Activated B cell treated with CpG ODN at 0.5 μM for 24 hours (primary cell): ENCODE measurements at regions not wholly inside any gene's neighbourhood (a gene's known extent, or its start where the extent isn't known, plus 50 kb on each side); places are given as distances from the start of the nearest gene placed in this dataset.

ENCODE experiments used
- ATAC-seq: fragments of 200-7000 bp; cut with Tn5 transposase; one replicate; pipeline ENCODE4 v1.10.0; 2021; ENCODE audit warnings: low read depth, mild to moderate bottlenecking, moderate library complexity
- CTCF ChIA-PET: fragments of 350-600 bp; sonication (Branson Sonifier 250); formaldehyde crosslinking; loops from one replicate; lab custom pipeline; 2021; ENCODE audit warnings: antibody characterized with exemption; lab: Charles Lee
- POLR2A ChIA-PET: fragments of 350-600 bp; sonication (Branson Sonifier 250); formaldehyde crosslinking; loops from one replicate; lab custom pipeline; 2021; ENCODE audit warnings: antibody characterized with exemption; lab: Charles Lee
- DNase-seq: peaks from one replicate; pipeline ENCODE4 v3.0.0; 2022
- H3K27ac Mint-ChIP-seq: one replicate; pipeline ENCODE4 v1.8.0; 2020; ENCODE audit warnings: mixed read lengths
- H3K27me3 Mint-ChIP-seq: one replicate; pipeline ENCODE4 v1.8.0; 2021; ENCODE audit warnings: mixed read lengths
- H3K36me3 Mint-ChIP-seq: one replicate; pipeline ENCODE4 v1.8.0; 2021; ENCODE audit warnings: low read depth, mixed read lengths
- H3K4me1 Mint-ChIP-seq: one replicate; pipeline ENCODE4 v1.8.0; 2021; ENCODE audit warnings: mixed read lengths
- H3K4me3 Mint-ChIP-seq: one replicate; pipeline ENCODE4 v1.8.0; 2020; ENCODE audit warnings: mild to moderate bottlenecking, mixed read lengths
- H3K9me3 Mint-ChIP-seq: one replicate; pipeline ENCODE4 v1.8.0; 2020; ENCODE audit warnings: mixed read lengths
- CTCF ChIP-seq: fragments of 200-600 bp; IDR thresholded peaks from one replicate; pipeline ENCODE4 v1.8.0; 2022; ENCODE audit warnings: antibody characterized with exemption, mild to moderate bottlenecking
- intact Hi-C: fragments of 100-400 bp; cut with micrococcal nuclease; formaldehyde crosslinking; loops from one replicate; pipeline ENCODE4 v1.15.1; 2024

- CTCF ChIA-PET, result no interaction called here
- intact Hi-C loops, result no loop called here
- no peaks in the 10 kb centered on the region for H3K36me3 Mint-ChIP-seq
- POLR2A ChIA-PET, result interaction anchor here (0.6 kb wide), 1 partner anchor 694 kb away, joined by 3 read pairs; no protein-coding TSS in a partner anchor
- ATAC-seq (no peak), DNase-seq (no peak)
- H3K27ac Mint-ChIP-seq, result no peak overlapping the region
- no peak overlapping the region for H3K4me3 Mint-ChIP-seq
- no peak for TF ChIP-seq CTCF
- H3K27me3 Mint-ChIP-seq, result peaks cover 15% of the 10 kb centered on the region
- peaks cover 2% of the 10 kb centered on the region for H3K9me3 Mint-ChIP-seq
- no peaks in the 10 kb centered on the region for H3K4me1 Mint-ChIP-seq
Measured at GRCh38 chr17:79438058-79438457, 172.8 kb downstream of the RBFOX3 start.

- no peak overlapping the region for H3K4me3 Mint-ChIP-seq
- DNase-seq (no peak), ATAC-seq (no peak)
- no peaks in the 10 kb centered on the region for H3K36me3 Mint-ChIP-seq
- no peak for TF ChIP-seq CTCF
- ChIA-PET POLR2A (no interaction called here), CTCF (no interaction called here)
- no peaks in the 10 kb centered on the region for H3K4me1 Mint-ChIP-seq
- H3K9me3 Mint-ChIP-seq, result peaks cover 2% of the 10 kb centered on the region
- intact Hi-C loops, result no loop called here
- no peak overlapping the region for H3K27ac Mint-ChIP-seq
- peaks cover 17% of the 10 kb centered on the region for H3K27me3 Mint-ChIP-seq
Measured at GRCh38 chr17:79437081-79437480, 173.8 kb downstream of the RBFOX3 start.

GRCh38 chr17:79435962-79436361, 174.9 kb downstream of the RBFOX3 start:
- Mint-ChIP-seq H3K36me3 (no peaks in the 10 kb centered on the region), H3K9me3 (peaks cover 2% of the 10 kb centered on the region), H3K27ac (no peak overlapping the region), H3K27me3 (peaks cover 17% of the 10 kb centered on the region), H3K4me3 (no peak overlapping the region), H3K4me1 (no peaks in the 10 kb centered on the region)
- CTCF ChIA-PET, result no interaction called here
- intact Hi-C loops, result no loop called here
- ATAC-seq (no peak), DNase-seq (no peak)
- POLR2A ChIA-PET, result no interaction called here
- TF ChIP-seq CTCF, result no peak

GRCh38 chr17:79435296-79435695, 175.6 kb downstream of the RBFOX3 start:
- no peak for DNase-seq
- TF ChIP-seq CTCF, result no peak
- no peak for ATAC-seq
- no peak overlapping the region for H3K4me3 Mint-ChIP-seq
- CTCF ChIA-PET, result no interaction called here
- POLR2A ChIA-PET, result no interaction called here
- peaks cover 2% of the 10 kb centered on the region for H3K9me3 Mint-ChIP-seq
- intact Hi-C loops, result no loop called here
- no peaks in the 10 kb centered on the region for H3K4me1 Mint-ChIP-seq
- H3K27me3 Mint-ChIP-seq, result peaks cover 17% of the 10 kb centered on the region
- no peak overlapping the region for H3K27ac Mint-ChIP-seq
- no peaks in the 10 kb centered on the region for H3K36me3 Mint-ChIP-seq

GRCh38 chr17:79434215-79434614, 176.6 kb downstream of the RBFOX3 start:
- H3K4me1 Mint-ChIP-seq, result no peaks in the 10 kb centered on the region
- CTCF ChIA-PET, result no interaction called here
- peaks cover 2% of the 10 kb centered on the region for H3K9me3 Mint-ChIP-seq
- no peaks in the 10 kb centered on the region for H3K36me3 Mint-ChIP-seq
- intact Hi-C loops, result no loop called here
- no peak overlapping the region for H3K27ac Mint-ChIP-seq
- ATAC-seq, result no peak
- H3K27me3 Mint-ChIP-seq, result peaks cover 18% of the 10 kb centered on the region
- TF ChIP-seq CTCF, result no peak
- no peak overlapping the region for H3K4me3 Mint-ChIP-seq
- DNase-seq, result no peak
- POLR2A ChIA-PET, result no interaction called here
